Lung microvascular endothelial cell (primary cell): ENCODE measurements at regions not wholly inside any gene's neighbourhood (a gene's known extent, or its start where the extent isn't known, plus 50 kb on each side); places are given as distances from the start of the nearest gene placed in this dataset.

Experiments
- DNase-seq, 2 donors: peaks; one replicate each; pipeline versions ENCODE4 v3.0.0 to v3.0.0-alpha.2; 2010; ENCODE audit warnings: low read depth in 2 of 2

DNA sequence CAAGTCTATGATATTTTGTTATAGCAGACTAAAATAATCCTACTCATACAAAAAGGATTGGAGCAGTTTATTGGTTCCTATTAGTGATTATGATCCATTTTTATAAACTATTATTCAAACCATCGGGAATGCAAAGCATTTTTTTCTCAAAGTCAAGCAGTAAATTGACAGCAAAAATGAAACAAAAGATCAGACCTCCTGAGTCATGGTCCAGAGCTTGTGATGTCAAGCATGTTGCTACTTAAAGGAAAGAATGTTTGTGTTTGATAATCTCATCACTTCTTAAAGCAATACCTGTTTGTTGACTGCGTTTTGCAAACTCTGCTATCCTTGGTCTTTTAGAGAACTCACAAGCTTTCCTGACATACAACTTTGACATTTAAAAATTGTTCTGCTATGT is 204.4 kb downstream of the SAMD5 start:
- no peak for DNase-seq

GRCh38 chr6:147715035-147715434 is 206.5 kb downstream of the SAMD5 start:
- no peak for DNase-seq

DNA sequence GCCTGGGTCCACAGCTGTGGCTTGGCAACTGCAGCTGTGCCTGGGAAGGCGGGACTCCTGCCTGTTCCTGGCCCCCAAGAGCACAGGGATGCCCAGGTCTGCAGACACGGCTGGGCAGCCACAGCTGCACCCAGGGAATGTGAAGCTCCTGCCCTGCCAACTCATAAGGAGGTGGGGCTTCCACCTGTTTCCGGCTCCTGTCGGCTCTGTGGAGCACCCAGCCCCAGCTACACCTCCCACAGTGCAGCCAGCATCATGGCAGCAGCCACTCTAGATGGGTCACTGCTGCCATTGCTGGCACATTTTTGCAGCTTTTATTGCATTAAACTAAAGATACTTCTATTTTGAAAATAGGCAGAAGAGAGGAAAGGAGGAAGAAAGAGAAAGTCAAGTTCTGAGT is 207.9 kb downstream of the SAMD5 start:
- no peak for DNase-seq

- no peak for DNase-seq
Observed at GRCh38 chr6:147717991-147718390, 209.5 kb downstream of the SAMD5 start.

DNA sequence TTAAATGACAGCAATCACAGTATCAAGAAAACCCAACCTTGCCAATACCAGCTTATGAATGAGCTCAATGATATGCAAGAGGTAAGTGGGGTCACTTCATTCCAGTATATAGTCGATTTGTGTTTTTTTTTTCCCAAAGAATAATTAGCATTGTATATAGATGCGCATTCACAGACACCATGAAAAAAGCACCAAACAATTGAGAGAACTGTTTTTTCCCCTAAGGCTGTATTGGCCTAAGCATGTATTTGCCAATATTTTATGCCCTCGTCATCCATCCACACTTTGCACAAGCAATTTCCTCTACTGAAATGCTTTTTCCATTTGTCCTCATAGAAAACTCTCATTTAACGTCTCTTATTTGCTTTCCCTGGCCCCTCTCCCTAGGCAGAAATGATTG is 213.7 kb downstream of the SAMD5 start:
- DNase-seq: no peak

GRCh38 chr6:147724454-147724853 is 216.0 kb downstream of the SAMD5 start:
- DNase-seq: no peak

- DNase-seq: no peak
Observed at GRCh38 chr6:147726342-147726741, 217.9 kb downstream of the SAMD5 start.

DNA sequence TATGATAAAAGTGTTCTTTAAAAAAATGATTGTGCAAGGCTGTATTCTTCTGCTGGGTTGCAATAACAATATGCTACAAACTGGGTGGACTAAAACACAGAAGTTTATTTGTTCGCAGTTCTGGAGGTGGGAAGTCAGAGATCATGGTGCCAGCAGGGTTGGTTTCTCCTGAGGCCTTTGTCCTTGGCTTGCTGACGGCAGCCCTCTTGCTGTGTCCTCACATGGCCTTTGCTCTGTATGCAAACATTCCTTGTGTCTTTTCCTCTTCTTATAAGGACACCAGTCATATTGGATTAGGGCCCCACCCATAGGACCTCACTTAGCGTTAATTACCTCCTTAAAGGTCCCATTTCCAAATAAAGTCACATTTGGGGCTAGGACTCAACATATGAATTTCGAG is 220.4 kb downstream of the SAMD5 start:
- DNase-seq: no peak

- no peak for DNase-seq
Observed at GRCh38 chr6:147733686-147734085, 225.2 kb downstream of the SAMD5 start.

GRCh38 chr6:147734151-147734550 is 225.7 kb downstream of the SAMD5 start:
- no peak for DNase-seq

DNA sequence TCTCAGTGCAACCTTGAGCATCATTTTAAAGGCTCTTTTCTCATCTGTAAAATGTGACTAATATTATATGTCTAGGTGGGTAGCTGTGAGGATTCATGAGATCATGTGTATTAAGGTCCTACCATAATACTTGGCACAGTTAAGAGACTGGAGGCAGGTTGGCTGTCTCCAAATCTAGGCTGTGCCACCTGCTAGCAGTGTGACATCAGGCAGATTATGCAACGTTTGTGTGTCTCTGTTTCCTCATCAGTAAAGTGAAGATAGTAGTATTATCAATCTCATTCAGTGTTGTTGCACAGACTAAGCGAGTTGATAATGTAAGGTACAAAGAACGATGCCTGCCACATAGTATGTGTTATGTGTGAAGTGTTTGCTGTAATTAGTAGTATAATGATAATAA is 227.4 kb downstream of the SAMD5 start:
- no peak for DNase-seq

DNA sequence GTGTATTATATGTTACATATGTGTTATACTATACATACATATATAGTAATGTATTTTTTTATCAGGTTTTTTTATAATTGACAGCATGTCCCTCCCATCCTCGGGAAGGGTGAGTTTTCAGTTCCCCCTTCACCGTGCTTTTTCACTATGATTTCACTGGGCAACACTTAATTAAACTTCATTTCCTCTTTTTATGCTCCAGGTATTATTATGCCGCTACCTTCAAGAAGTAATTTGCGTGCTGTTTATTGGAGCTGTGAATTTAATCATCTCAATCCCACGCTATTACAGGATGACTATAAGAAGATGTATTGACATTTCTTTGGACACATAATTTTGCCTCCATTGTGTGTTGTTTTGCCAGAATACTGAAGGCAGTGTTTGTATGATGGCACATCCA is 228.6 kb downstream of the SAMD5 start:
- no peak for DNase-seq

GRCh38 chr6:147738099-147738498 is 229.6 kb downstream of the SAMD5 start:
- DNase-seq: no peak

GRCh38 chr6:147738516-147739162 is 230.1 kb downstream of the SAMD5 start:
- DNase-seq: no peak

GRCh38 chr6:147740326-147740725 is 231.8 kb downstream of the SAMD5 start:
- DNase-seq: no peak

GRCh38 chr6:147740916-147741315 is 232.4 kb downstream of the SAMD5 start:
- no peak for DNase-seq

GRCh38 chr6:147741389-147741788 is 232.9 kb downstream of the SAMD5 start:
- no peak for DNase-seq

GRCh38 chr6:147742440-147742839 is 233.9 kb downstream of the SAMD5 start:
- DNase-seq: peak in 1 of 2 donors; percentile 5

- DNase-seq: no peak
Observed at GRCh38 chr6:147744012-147744411, 235.5 kb downstream of the SAMD5 start.

- DNase-seq: no peak
Observed at GRCh38 chr6:147749331-147749730, 240.8 kb downstream of the SAMD5 start.

DNA sequence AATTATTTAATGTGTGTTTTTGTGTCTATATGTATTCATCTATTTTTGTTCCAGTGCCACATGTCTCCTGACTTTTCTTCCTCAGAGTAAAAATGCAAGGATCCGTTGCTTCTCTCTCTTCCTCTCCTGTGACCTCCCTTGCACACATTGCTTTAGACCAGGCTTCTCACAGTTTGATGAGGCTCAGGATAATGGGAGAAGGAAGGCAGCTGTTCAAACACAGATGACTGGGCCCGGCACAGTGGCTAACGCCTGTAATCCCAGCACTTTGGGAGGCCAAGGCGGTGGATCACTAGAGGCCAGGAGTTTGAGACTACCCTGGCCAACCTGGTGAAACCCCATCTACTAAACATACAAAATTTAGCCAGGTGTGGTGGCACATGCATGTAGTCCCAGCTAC is 241.9 kb downstream of the SAMD5 start:
- no peak for DNase-seq

DNA sequence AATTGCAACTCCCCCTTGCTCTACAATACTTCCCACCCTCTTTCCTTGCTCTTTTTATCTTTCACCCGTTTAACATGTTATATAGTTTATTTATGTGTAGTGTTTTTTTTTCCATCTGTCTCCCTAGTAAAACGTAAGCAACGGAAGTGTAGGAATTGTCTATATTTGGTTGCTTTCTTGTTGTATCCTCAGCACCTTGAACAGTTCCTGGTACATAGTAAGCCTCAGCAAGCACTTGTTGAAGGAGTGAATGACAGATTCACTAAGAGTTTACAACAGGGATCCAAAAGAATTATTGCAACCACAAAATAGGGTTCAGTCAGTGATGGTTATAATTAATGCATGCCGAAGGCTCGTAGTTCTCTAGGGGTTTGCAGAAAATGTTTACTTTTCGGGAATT is 242.7 kb downstream of the SAMD5 start:
- DNase-seq: no peak

DNA sequence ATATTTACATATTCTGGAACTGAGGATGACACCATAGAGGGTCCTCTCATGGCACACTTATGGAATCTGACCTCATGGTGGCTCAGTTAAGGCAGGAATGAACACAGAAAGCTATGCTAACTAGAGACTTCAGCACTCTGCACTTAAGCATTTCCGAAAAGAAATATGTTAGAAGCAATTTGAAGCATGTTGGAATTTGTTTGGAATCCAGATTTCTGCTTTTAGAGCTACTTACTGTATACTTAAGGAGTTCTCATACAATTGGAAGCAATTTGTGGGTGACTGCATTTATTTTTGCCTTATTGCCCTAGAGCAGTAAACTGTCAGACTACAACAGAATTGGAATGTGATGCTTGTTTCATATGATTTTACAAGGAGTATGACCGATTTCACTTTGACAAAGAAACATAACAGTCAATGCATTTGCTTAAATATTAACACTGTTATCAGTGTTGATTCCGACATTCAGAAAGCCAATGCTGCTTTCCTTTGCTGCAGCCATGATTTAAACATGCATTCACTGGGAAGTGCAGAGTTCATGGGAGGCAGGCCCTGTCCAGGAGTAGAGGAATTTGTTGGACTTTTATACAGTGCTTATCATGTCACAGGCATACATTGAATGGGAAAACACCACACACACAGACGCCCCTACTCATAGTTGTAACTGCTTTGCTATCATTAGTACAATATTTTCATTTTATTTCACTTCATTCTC is 244.4 kb downstream of the SAMD5 start:
- DNase-seq: no peak

DNA sequence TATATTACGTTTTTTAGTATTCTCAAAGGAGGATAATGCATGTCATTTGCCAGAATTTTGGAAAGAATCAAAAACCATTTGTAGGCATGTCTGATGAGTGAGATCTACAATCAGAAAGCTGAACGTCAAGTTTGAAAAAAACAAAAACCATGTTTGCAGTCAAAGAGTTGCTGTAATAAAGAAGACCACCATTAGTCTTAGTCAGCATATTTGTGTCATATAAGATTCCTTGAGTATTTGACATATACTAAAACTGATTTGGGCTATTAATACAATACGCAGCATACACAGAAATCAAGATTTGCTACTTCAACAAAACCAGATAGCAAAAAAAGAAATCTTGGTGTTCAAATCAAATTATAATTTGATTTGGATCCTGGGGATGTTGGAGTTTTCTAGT is 247.5 kb downstream of the SAMD5 start:
- DNase-seq: no peak
